GM10248 (cell line): ENCODE measurements at regions not wholly inside any gene's neighbourhood (a gene's known extent, or its start where the extent isn't known, plus 50 kb on each side); places are given as distances from the start of the nearest gene placed in this dataset.

Experiments
- CTCF ChIA-PET: fragments of 300-600 bp; sonication (Branson Sonifier 250); formaldehyde crosslinking; extraction: SDS; loops from one replicate; lab custom pipeline; 2021; ENCODE audit warnings: antibody characterized with exemption; lab: Yijun Ruan, JAX
- POLR2A ChIA-PET: fragments of 350-650 bp; sonication (Branson Sonifier 250); formaldehyde crosslinking; extraction: SDS; loops from one replicate; lab custom pipeline; 2020; ENCODE audit warnings: antibody characterized with exemption; lab: Yijun Ruan, JAX
- DNase-seq: peaks from one replicate; pipeline ENCODE4 v3.0.0; 2012; ENCODE audit errors: extremely low spot score
- CTCF ChIP-seq: IDR thresholded peaks from 2 replicates; pipeline ENCODE4 v1.5.1; 2012; ENCODE audit warnings: mild to moderate bottlenecking, low read depth; ENCODE audit errors: extremely low read depth, missing control alignments, control extremely low read depth

GRCh38 chr1:115176189-115176588, 86.9 kb upstream of the TSPAN2 start:
- ChIA-PET CTCF (interaction anchor here (1.2 to 2.3 kb wide), 5 partner anchors 10 to 595 kb away, joined by 3 to 8 read pairs (median 4); no protein-coding TSS in a partner anchor), POLR2A (no interaction called here)
- DNase-seq: no peak
- no peak for TF ChIP-seq CTCF

DNA sequence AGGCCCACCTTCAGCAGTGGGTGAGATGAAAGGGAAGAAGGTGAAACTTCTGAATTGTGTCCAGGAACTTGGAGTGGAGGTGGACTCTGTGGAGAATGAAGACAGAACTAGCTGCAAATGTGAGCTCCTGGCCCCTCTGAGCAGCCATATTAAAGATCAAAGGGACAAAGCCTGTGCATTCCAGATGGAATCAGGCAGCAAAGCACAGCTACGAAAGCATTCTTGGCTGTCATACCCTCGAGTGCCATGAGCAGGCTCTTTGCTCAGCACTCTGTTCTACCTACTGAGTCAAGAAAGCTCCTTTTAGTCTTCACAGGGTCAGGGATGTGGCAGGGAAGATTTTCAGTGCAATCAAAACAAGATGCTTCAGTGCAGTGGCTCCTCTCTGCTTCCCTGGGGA, 86.3 kb upstream of the TSPAN2 start:
- ChIA-PET POLR2A (no interaction called here), CTCF (interaction anchor here (1.7 kb wide), 1 partner anchor 62 kb away, joined by 6 read pairs; no protein-coding TSS in a partner anchor)
- TF ChIP-seq CTCF: no peak
- no peak for DNase-seq

GRCh38 chr1:115173151-115173550, 83.8 kb upstream of the TSPAN2 start:
- POLR2A ChIA-PET: no interaction called here
- no peak for TF ChIP-seq CTCF
- DNase-seq: no peak
- CTCF ChIA-PET: interaction anchor here (0.7 to 1.9 kb wide), 3 partner anchors 9 to 35 kb away, joined by 3 to 7 read pairs (median 3); no protein-coding TSS in a partner anchor

DNA sequence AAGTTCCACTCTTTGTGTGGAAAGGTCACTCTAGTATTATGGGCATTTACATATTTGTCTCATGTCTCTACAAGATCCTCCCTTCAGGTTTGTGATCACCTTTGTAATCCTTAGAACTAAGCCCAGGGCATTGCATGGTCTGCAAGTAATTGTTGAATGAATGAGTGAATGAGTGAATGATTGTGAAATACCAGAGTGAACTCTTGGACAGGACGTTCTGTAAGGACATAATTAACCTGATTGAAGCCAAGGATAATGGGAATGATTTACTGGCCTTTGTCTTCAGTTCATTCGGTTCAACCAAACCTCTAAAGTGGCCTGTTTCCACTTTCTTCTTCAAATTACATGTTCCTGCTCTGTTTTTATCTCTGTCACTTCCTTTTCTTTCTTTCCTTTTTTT, 83.0 kb upstream of the TSPAN2 start:
- CTCF ChIA-PET: interaction anchor here (0.7 to 1.9 kb wide), 2 partner anchors 11 to 34 kb away, joined by 3 to 7 read pairs; no protein-coding TSS in a partner anchor

GRCh38 chr1:115170961-115171392, 81.7 kb upstream of the TSPAN2 start:
- CTCF ChIA-PET: interaction anchor here (0.6 kb wide), 1 partner anchor 33 kb away, joined by 3 read pairs; no protein-coding TSS in a partner anchor
- POLR2A ChIA-PET: no interaction called here
- DNase-seq: no peak
- no peak for TF ChIP-seq CTCF

More for the DNA sequence above, 83.0 kb upstream of the TSPAN2 start:
- no peak for DNase-seq
- POLR2A ChIA-PET: no interaction called here
- TF ChIP-seq CTCF: no peak

GRCh38 chr1:115170377-115170776, 81.1 kb upstream of the TSPAN2 start:
- CTCF ChIA-PET: no interaction called here
- TF ChIP-seq CTCF: no peak
- no peak for DNase-seq
- POLR2A ChIA-PET: no interaction called here

DNA sequence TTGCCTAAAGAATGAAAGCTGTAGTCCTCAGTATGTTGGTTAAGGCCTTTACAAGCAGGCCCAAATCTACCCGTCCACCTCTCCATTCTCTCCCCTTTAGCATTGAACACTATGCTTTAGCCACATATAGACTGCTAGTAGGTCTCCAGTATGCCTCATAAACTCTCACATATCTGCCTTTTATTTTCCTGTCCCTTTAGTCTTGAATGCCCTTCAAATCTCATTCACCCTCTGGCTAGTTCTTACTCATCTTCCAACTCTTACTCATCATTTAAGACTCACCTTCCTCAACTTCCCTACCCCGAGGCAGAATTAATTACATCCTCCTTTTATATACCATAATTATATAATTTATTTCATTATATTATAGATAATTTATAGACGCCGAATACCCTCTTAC, 78.7 kb upstream of the TSPAN2 start:
- POLR2A ChIA-PET: no interaction called here
- CTCF ChIA-PET: no interaction called here
- no peak for DNase-seq
- TF ChIP-seq CTCF: no peak
